Fibroblast of mammary gland (primary cell): ENCODE measurements at regions not wholly inside any gene's neighbourhood (a gene's known extent, or its start where the extent isn't known, plus 50 kb on each side); places are given as distances from the start of the nearest gene placed in this dataset.
"Not testable (repeated sequence)": the region's sequence is repeated elsewhere in the genome, so short reads cannot be mapped to it uniquely, and the experiment has no call there.

Experiments
- DNase-seq: peaks from one replicate; pipeline ENCODE4 v3.0.0-alpha.2; 2010; ENCODE audit warnings: low read depth
- H3K4me3 ChIP-seq: 2 replicates; pipeline ENCODE4 v1.5.1; 2011; ENCODE audit warnings: low read depth, mild to moderate bottlenecking, low read length, moderate library complexity; ENCODE audit not compliant: control insufficient read depth
- CTCF ChIP-seq: conservative IDR thresholded peaks from 2 replicates; pipeline ENCODE4 v1.5.1; 2011; ENCODE audit warnings: low read depth, low read length, inconsistent platforms; ENCODE audit not compliant: control insufficient read depth, insufficient read depth

GRCh38 chr22:18731075-18731666 is 119.5 kb upstream of the RIMBP3 start:
- no peak overlapping the region for H3K4me3 ChIP-seq
- TF ChIP-seq CTCF: no peak
- no peak for DNase-seq

- not testable (repeated sequence) for H3K4me3 ChIP-seq
- peak; percentile 0 for DNase-seq
These were observed 118.7 kb upstream of the RIMBP3 start for GRCh38 chr22:18730410-18730809.
